Activated CD4-positive, alpha-beta T cell treated with anti-CD3 and anti-CD28 coated beads, Interleukin-2, amount 10 ng/mL, durations not matched to agents 7 days and 5 days (primary cell): ENCODE measurements at regions not wholly inside any gene's neighbourhood (a gene's known extent, or its start where the extent isn't known, plus 50 kb on each side); places are given as distances from the start of the nearest gene placed in this dataset.

ENCODE experiments used
- CTCF ChIA-PET: fragments of 350-600 bp; sonication (Branson Sonifier 250); formaldehyde crosslinking; loops from one replicate; lab custom pipeline; 2021; ENCODE audit warnings: antibody characterized with exemption; lab: Charles Lee
- POLR2A ChIA-PET: fragments of 350-600 bp; sonication (Branson Sonifier 250); formaldehyde crosslinking; loops from one replicate; lab custom pipeline; 2021; ENCODE audit warnings: antibody characterized with exemption; lab: Charles Lee
- DNase-seq: peaks from one replicate; pipeline ENCODE4 v3.0.0-alpha.2; 2020
- H3K27ac Mint-ChIP-seq: one replicate; pipeline ENCODE4 v1.8.0; 2021; ENCODE audit warnings: mild to moderate bottlenecking, moderate library complexity, mixed read lengths
- H3K27me3 Mint-ChIP-seq: one replicate; pipeline ENCODE4 v1.8.0; 2021; ENCODE audit warnings: mixed read lengths
- H3K36me3 Mint-ChIP-seq: one replicate; pipeline ENCODE4 v1.8.0; 2021; ENCODE audit warnings: low read depth, mixed read lengths
- H3K4me1 Mint-ChIP-seq: one replicate; pipeline ENCODE4 v1.8.0; 2021; ENCODE audit warnings: mixed read lengths
- H3K4me3 Mint-ChIP-seq: one replicate; pipeline ENCODE4 v1.8.0; 2021; ENCODE audit warnings: mild to moderate bottlenecking, moderate library complexity, mixed read lengths
- H3K9me3 Mint-ChIP-seq: one replicate; pipeline ENCODE4 v1.8.0; 2021; ENCODE audit warnings: mixed read lengths

DNA sequence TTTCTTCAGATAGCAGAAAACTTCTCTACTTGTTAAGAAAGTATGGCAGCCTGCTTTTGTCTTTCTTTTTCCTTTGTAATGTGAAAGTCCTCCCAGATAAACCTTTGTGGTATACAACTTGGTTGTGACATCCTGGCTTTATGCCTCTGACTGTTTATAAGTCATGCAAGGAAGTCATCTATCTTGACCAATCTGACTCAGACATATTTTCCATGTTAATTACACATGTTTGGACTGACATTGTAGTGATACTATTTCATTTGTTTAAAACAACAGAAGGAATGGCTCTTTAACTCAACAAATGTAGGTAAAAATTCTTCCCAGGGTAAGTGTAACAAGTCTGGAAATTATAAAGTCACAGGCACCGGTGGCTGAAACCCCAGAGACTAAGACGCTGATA, 341.6 kb upstream of the MEOX2 start:
- no peak overlapping the region for H3K4me3 Mint-ChIP-seq
- H3K27ac Mint-ChIP-seq = no peak overlapping the region
- H3K9me3 Mint-ChIP-seq = no peaks in the 10 kb centered on the region
- H3K4me1 Mint-ChIP-seq = no peaks in the 10 kb centered on the region
- no peaks in the 10 kb centered on the region for H3K27me3 Mint-ChIP-seq
- CTCF ChIA-PET = no interaction called here
- no peaks in the 10 kb centered on the region for H3K36me3 Mint-ChIP-seq
- POLR2A ChIA-PET = no interaction called here
- no peak for DNase-seq

DNA sequence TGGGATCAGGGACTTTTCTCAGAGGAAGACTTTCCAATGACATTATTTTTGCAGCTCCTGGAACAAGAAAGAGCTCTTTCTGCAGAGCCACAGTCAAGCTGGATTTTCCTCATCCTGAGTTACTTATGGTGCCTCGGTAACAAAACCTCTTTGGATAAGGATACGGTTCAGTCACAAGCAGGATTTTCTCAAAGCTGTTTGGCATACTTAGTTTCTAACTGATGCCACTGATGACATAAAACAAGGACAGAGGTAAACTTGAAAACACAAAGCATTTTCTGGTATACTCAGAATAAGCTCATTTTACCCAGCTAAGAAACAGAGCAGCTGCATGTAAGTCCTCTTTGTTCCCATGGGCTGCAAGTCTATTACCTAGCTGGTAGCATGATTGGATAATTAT, 340.9 kb upstream of the MEOX2 start:
- Mint-ChIP-seq H3K27me3 (no peaks in the 10 kb centered on the region), H3K27ac (no peak overlapping the region), H3K36me3 (no peaks in the 10 kb centered on the region), H3K9me3 (no peaks in the 10 kb centered on the region), H3K4me1 (no peaks in the 10 kb centered on the region), H3K4me3 (no peak overlapping the region)
- ChIA-PET CTCF (no interaction called here), POLR2A (no interaction called here)
- no peak for DNase-seq

GRCh38 chr7:16026253-16027020, 340.0 kb upstream of the MEOX2 start:
- Mint-ChIP-seq H3K27ac (no peak overlapping the region), H3K4me3 (no peak overlapping the region), H3K27me3 (no peaks in the 10 kb centered on the region), H3K4me1 (no peaks in the 10 kb centered on the region), H3K36me3 (no peaks in the 10 kb centered on the region), H3K9me3 (no peaks in the 10 kb centered on the region)
- POLR2A ChIA-PET = no interaction called here
- DNase-seq = no peak
- CTCF ChIA-PET = no interaction called here

- no peak for DNase-seq
- Mint-ChIP-seq H3K4me3 (no peak overlapping the region), H3K27ac (no peak overlapping the region), H3K4me1 (no peaks in the 10 kb centered on the region), H3K9me3 (no peaks in the 10 kb centered on the region), H3K36me3 (no peaks in the 10 kb centered on the region), H3K27me3 (no peaks in the 10 kb centered on the region)
- CTCF ChIA-PET = no interaction called here
- POLR2A ChIA-PET = no interaction called here
Measured at GRCh38 chr7:16025696-16026095, 339.2 kb upstream of the MEOX2 start.

- Mint-ChIP-seq H3K9me3 (no peaks in the 10 kb centered on the region), H3K27ac (no peak overlapping the region), H3K4me3 (no peak overlapping the region), H3K27me3 (no peaks in the 10 kb centered on the region), H3K36me3 (no peaks in the 10 kb centered on the region), H3K4me1 (no peaks in the 10 kb centered on the region)
- POLR2A ChIA-PET = no interaction called here
- no peak for DNase-seq
- CTCF ChIA-PET = no interaction called here
Measured at GRCh38 chr7:16023503-16023902, 337.0 kb upstream of the MEOX2 start.

- CTCF ChIA-PET = no interaction called here
- Mint-ChIP-seq H3K4me1 (no peaks in the 10 kb centered on the region), H3K27me3 (no peaks in the 10 kb centered on the region)
Measured at GRCh38 chr7:16023046-16023445, 336.6 kb upstream of the MEOX2 start.

DNA sequence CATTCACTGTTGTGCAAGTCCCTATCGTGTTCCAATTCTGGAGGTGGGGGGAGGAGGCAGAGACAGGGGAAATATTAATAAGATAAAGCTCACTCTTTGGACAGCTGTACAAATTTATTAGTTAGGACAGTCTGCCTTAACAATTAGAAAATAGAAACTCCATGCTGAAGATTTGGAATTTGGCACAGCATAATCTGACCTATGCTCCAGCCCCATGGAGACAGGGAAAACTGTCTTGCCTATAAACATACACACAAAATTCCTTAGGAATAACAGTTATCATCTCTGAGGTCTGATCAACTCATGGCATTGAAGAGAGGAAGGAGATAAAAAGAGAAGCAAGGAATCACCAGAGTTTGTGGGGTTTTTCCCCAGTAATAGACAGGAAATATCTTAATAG, 335.4 kb upstream of the MEOX2 start:
- CTCF ChIA-PET = no interaction called here
- POLR2A ChIA-PET = no interaction called here
- H3K4me1 Mint-ChIP-seq = no peaks in the 10 kb centered on the region
- H3K4me3 Mint-ChIP-seq = no peak overlapping the region
- H3K27me3 Mint-ChIP-seq = no peaks in the 10 kb centered on the region
- no peak overlapping the region for H3K27ac Mint-ChIP-seq
- DNase-seq = no peak
- no peaks in the 10 kb centered on the region for H3K36me3 Mint-ChIP-seq
- no peaks in the 10 kb centered on the region for H3K9me3 Mint-ChIP-seq

More at GRCh38 chr7:16023046-16023445, 336.6 kb upstream of the MEOX2 start:
- H3K27ac Mint-ChIP-seq = no peak overlapping the region
- no peaks in the 10 kb centered on the region for H3K36me3 Mint-ChIP-seq
- no peaks in the 10 kb centered on the region for H3K9me3 Mint-ChIP-seq
- no peak for DNase-seq
- POLR2A ChIA-PET = no interaction called here
- no peak overlapping the region for H3K4me3 Mint-ChIP-seq

DNA sequence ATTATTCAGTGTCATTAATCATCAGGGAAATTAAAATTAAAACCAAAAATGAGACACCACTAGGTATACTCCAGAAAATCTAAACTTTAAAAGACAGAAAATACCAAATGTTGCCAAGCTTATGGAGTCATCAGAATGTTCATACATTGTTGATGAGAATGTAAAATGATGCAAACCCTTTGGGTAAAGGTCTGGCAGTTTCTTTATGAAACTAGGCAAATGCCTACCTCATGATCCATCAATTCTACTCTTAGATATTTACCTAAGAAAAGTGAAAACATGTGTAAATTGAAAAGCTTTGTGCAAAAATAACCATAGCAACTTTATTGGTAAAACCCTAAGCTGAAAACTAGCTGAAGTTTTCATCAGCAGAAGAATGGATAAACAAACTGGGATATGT, 329.5 kb upstream of the MEOX2 start:
- Mint-ChIP-seq H3K4me1 (no peaks in the 10 kb centered on the region), H3K4me3 (no peak overlapping the region), H3K9me3 (no peaks in the 10 kb centered on the region), H3K27me3 (no peaks in the 10 kb centered on the region), H3K27ac (no peak overlapping the region), H3K36me3 (no peaks in the 10 kb centered on the region)
- ChIA-PET CTCF (no interaction called here), POLR2A (no interaction called here)
- no peak for DNase-seq

DNA sequence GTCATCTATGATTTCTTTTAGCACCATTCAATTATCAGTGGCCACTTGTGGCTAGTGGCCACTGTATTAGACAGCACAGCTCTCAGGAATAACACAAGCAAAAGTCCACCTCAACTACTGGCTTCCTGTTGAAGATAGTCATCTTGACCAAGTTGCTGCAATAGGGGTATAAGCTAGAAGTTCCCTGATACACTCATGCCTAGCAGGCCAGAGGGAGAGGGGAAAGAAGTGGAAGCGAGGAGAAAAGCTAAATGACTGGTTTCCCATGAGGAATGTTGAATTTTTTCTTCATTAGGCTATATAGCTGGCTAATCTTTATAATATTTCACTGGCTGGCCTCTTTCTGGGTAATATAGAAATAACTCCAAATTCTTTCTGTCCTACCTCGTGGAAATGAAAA, 327.5 kb upstream of the MEOX2 start:
- Mint-ChIP-seq H3K9me3 (no peaks in the 10 kb centered on the region), H3K27me3 (no peaks in the 10 kb centered on the region), H3K4me1 (no peaks in the 10 kb centered on the region), H3K27ac (no peak overlapping the region), H3K36me3 (no peaks in the 10 kb centered on the region), H3K4me3 (no peak overlapping the region)
- POLR2A ChIA-PET = no interaction called here
- CTCF ChIA-PET = no interaction called here
- DNase-seq = no peak

DNA sequence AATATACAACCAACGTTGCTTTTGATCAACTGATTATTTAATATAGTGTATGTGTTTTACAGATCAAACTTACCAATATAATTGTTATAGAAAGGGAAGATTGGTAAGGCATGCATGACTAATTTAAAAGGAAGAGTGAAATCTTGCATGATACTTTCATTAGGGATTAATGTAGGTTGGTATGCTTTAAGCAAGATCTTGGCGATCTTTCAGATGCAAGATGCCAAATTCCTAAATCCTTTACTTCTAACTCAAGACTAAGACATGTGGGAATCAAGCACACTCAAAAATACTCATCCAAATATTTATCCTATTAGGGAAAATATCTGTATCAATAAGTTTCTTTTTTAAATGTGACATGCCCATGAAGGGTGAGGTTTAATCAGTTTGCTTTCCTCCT, 321.4 kb upstream of the MEOX2 start:
- Mint-ChIP-seq H3K4me1 (no peaks in the 10 kb centered on the region), H3K4me3 (no peak overlapping the region), H3K36me3 (no peaks in the 10 kb centered on the region), H3K9me3 (no peaks in the 10 kb centered on the region), H3K27me3 (no peaks in the 10 kb centered on the region), H3K27ac (no peak overlapping the region)
- CTCF ChIA-PET = no interaction called here
- POLR2A ChIA-PET = no interaction called here
- DNase-seq = no peak

DNA sequence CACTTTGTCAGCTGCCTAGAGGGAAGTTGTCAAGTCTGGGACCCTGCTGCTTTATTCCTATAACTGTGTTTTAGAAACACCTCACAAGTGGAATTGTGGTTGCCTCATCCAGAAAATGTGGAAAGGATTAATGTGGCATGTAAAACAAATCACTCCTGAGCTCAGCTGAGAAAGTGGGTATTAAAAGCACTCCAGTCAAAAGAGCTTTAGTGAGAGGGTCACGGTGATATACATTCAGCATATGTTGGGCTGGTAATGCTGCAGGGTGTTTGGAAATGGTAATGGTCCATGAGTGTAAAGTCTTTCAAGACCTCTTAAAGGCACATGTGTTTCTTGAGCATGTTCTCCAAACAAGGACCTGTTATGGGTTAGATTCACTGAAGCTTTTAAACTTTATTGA, 318.2 kb upstream of the MEOX2 start:
- ChIA-PET CTCF (no interaction called here), POLR2A (no interaction called here)
- H3K9me3 Mint-ChIP-seq = no peaks in the 10 kb centered on the region
- no peak overlapping the region for H3K27ac Mint-ChIP-seq
- H3K36me3 Mint-ChIP-seq = no peaks in the 10 kb centered on the region
- DNase-seq = no peak
- no peak overlapping the region for H3K4me3 Mint-ChIP-seq
- H3K27me3 Mint-ChIP-seq = no peaks in the 10 kb centered on the region
- H3K4me1 Mint-ChIP-seq = no peaks in the 10 kb centered on the region

- DNase-seq = no peak
- CTCF ChIA-PET = no interaction called here
- H3K27me3 Mint-ChIP-seq = no peaks in the 10 kb centered on the region
- no peak overlapping the region for H3K27ac Mint-ChIP-seq
- no peaks in the 10 kb centered on the region for H3K36me3 Mint-ChIP-seq
- no peak overlapping the region for H3K4me3 Mint-ChIP-seq
- no peaks in the 10 kb centered on the region for H3K4me1 Mint-ChIP-seq
- no peaks in the 10 kb centered on the region for H3K9me3 Mint-ChIP-seq
- POLR2A ChIA-PET = no interaction called here
Measured at GRCh38 chr7:16001477-16001876, 315.0 kb upstream of the MEOX2 start.

DNA sequence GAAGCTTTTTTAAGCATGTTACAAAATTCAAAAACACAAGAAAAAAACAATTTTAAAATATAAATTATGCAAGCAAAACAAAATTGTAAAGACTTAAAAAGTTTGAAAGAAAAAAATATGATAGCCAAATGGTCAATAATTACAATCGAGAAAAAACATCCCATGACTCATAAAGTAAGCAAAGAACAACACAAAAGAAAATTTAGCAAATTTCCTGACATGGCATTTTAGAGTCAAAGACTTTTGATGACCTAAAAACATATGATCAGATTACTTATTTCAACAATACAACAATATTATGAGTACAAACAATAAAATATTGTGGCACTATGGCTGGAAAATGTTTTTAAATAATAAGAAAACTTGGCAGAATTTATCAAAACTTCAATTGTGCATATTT, 312.1 kb upstream of the MEOX2 start:
- DNase-seq = no peak
- H3K4me1 Mint-ChIP-seq = no peaks in the 10 kb centered on the region
- no peak overlapping the region for H3K4me3 Mint-ChIP-seq
- H3K36me3 Mint-ChIP-seq = no peaks in the 10 kb centered on the region
- H3K27ac Mint-ChIP-seq = no peak overlapping the region
- ChIA-PET CTCF (no interaction called here), POLR2A (no interaction called here)
- H3K9me3 Mint-ChIP-seq = no peaks in the 10 kb centered on the region
- no peaks in the 10 kb centered on the region for H3K27me3 Mint-ChIP-seq

DNA sequence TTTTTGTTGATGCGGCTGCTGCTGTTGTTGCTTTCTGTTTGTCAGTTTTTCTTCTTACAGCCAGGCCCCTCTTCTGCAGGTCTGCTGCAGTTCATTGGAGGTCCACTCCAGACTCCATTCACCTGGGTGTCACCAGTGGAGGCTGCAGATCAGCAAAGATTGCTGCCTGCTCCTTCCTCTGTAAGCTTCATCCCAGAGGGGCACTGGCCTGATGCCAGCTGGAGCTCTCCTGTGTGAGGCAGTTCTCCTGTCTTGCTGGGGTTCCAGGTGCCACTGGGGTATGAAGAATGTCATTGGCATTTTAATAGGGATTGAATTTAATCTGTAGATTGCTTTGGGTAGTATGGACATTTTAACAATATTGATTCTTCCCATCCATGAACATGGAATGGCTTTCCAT, 308.5 kb upstream of the MEOX2 start:
- Mint-ChIP-seq H3K9me3 (no peaks in the 10 kb centered on the region), H3K36me3 (no peaks in the 10 kb centered on the region), H3K27ac (no peak overlapping the region), H3K4me3 (no peak overlapping the region), H3K27me3 (no peaks in the 10 kb centered on the region), H3K4me1 (no peaks in the 10 kb centered on the region)
- DNase-seq = no peak
- ChIA-PET CTCF (no interaction called here), POLR2A (no interaction called here)
